GM19438 (cell line): ENCODE measurements at regions not wholly inside any gene's neighbourhood (a gene's known extent, or its start where the extent isn't known, plus 50 kb on each side); places are given as distances from the start of the nearest gene placed in this dataset.
A peak's percentile ranks its signal among the peaks of the same experiment; 100 is the strongest.

Experiments used
- ATAC-seq: cut with Tn5 transposase; IDR thresholded peaks from one replicate; pipeline ENCODE4 v1.9.1; 2021; ENCODE audit warnings: low read depth; ENCODE audit not compliant: unreplicated experiment

DNA sequence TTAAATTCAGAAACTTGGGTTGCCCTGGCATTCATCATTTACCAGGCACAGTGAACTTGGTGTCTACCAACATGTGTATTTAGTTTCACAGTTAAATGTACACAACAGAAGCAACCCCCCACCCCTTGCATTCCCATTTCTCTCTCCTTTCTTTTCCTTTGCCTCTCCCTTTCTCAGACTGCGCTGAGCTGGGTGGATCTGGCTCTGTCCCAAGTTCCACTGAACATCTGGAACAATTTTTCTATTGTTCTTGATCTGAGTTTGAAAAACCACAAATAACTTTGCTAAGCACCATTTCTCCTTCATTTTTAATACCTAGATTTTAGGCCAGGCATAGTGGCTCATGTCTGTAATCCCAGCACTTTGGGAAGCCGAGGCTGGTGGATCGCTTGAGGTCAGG lies 242.2 kb downstream of the ABHD5 start:
- no peak for ATAC-seq

DNA sequence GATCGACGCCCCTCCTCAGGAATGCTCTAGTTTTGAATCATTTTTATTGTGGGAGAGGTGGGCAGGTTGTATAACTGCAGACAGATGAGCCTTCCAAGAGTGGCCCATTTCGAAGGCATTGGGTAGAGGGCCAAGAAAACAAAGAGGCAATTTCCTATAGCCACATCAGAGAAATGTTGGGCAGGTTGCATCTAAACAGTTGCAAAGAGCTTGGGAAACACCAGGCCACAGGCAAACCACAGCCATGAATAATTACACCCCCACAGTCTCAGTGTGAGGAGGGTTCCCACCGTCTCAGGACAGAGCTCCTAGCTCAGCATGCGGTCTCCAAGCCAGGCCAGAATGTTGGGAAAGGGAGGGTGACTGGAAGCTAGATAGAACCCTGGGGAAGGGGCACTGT lies 257.3 kb downstream of the ABHD5 start:
- no peak for ATAC-seq

DNA sequence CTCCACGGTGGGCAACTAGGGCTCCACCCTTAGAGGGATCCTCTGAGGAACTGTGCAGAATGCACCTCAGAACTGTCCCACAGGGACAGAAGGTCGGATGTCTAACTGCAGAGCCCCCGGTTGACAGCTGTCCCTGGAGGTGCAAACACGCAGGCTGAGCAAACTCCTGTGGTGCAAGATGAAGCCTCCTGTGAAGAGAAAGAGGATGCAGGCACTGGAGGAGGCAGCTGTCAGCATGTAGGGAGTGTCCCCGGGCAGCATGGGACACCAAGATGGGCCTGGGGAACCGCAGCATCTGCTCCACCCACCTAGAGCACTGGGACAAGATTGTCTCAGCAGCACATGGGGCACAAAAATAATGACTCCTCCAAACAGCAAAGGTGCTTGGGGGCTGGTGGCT lies 258.9 kb downstream of the ABHD5 start:
- ATAC-seq: no peak

DNA sequence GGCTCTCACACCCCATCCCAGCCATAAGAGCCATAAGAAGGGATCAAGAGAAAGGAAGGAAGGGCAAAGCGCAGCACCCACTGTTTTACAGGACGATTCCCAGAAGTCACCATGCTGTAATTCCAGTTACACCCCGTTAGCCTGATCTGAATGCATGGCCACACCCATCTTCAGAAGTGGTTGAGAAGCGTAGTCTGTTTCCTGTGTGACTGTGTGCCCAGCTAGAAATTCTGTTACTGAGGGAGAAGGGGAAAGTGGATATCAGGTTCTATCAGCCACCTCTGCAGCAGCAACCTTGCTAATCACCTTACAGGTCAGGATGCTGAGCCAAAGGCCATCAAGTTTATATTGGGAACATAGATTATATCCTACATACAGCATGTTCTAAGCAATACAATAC lies 260.0 kb downstream of the ABHD5 start:
- no peak for ATAC-seq

DNA sequence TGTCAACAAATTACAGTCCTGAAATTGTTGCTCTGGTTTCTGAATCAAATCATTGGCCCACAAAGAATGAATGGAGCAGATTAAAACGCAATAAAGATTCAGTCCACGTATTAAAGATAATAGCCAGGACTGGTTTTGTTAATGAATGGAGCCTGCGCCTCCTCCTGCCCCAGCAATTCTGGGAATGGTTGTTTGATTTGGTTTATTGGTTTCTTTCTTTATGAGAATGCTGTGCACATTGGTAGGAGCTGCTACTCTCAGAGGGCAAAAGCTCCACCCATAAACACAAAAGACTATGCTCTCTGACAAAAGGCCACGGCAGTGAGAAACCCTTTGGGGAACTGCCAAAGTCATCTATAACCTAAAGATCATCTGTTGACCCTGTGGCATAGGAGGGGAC lies 261.1 kb downstream of the ABHD5 start:
- no peak for ATAC-seq

DNA sequence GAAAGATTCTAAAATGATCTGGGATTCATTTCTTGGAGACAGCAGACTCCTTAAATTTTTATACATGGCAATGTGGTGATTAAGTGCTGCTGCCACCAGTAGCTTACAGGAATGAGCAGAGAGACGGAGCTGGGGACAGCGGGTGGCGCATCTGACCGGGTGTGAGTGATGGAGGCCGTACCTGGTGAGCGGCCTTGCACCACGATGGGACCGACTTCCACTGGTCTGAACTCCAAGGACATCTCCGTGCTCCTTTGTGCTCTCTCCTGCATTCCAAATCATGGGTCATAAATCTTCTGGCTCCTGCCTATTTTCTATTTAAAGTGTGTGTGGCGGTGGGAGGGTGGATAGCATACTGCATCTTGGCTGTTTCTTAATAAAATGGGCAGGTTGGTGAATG lies 262.6 kb downstream of the ABHD5 start:
- no peak for ATAC-seq

DNA sequence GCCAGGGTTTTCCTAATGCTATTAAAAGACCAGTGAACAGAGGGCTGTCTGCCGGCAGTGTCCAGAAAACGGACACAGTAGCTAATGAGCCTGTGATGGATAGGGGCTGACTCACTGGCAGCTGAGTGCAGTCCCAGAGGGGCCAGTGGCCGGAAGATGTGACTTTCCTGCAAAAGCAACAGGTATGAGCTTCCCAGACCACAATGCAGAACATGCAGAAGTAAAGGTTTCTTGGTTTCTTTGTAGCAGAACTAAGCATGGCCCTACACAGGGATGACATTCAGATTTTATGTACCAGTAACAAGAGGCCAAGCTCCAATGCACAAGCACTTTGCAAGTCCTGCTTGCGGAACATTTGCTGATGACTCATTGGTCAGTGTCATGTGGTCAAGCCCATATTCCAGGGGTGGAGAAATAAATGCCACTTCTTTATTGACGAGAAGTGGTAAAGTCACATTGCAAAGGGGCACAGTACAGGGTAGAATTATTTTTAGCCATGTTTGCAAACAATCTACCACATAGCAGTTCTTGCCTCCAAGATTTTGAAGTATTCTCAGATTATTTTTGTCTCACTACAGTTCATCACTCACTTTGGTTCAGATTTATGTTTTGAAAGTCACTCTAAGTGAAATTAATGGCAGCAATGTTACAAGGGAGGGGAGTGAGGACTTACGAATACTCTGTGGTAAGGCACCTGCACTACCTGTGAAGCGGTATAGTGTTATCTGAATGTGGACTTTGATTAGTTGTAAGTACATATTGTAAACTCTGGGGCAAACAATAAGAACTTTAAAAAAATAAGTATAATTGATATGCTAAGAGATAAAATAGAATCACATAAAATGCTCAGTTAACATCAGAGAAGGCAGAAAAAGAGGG lies 263.3 kb downstream of the ABHD5 start:
- ATAC-seq: no peak

DNA sequence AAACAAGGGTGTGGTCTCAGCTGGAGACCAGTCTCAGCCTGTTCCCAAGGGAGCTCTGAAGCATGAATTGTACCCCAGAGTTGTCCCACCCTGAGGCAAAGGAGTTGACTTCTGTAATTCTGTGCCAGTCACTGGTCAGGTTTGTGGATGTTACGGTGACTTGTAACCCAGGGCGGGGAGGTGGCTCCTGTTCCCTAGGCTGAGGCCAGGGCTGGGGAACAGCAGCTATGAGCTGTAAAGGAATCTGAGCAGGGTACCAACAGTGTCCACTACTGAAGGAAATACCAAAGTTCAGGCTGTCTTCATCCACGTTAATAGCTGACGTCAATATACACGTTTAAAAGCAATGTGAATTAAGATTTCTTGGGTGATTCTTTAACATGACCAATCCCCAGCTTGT lies 266.2 kb downstream of the ABHD5 start:
- ATAC-seq: no peak

DNA sequence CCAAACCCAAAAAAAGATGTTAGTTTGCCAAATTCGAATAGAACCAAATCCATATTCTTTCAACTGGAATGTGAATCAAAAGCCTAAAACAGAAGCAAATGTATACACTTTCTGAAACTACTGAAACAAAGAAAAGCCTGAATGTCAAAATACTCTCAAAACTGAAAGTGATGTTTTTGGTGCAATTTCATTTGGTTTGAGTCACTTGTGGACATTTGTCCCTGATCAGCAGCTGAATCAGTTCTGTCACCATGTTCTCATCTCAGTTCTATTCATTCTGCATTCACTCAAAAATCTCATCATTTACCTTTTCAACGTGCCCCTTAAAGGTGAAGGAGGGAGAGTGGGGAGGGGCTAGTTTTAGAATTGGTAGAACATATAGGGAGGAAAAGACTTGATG lies 266.8 kb downstream of the ABHD5 start:
- ATAC-seq: peak; percentile 55

DNA sequence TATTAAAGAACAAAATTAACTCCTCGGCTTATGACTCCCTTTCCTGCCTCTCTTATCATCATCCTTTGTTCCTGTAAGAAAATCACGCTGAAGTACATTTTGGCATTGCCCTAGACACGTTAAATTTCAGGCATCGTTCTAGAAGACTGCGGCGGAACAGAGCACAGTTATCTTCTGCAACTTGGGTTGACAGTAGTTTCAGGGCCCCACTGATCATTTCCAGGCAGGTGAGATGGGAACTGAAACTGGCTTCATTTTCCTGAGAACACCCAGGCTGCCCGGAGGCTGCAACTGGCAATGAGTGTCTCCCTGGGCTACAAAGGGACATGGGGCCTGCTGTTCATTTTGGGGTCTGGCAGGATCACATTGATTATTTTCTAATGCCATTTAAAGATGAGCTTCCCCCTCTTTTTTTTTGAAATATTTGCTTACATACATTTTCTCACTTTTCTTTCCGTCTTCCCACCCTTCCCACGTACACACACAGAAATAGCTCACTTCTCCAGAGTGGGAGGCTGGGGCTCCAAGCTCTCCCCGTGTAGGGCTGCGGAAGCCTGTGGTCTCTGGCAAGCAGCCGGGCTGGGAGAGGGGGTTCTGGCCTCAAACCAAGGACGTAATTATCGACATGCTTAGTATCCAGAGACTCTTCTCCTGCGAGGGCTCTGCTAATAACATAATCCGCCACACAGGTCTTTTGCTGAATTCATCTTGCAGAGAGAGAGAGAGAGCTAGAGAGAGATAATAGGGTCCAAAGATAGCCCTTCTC lies 267.4 kb downstream of the ABHD5 start:
- no peak for ATAC-seq

DNA sequence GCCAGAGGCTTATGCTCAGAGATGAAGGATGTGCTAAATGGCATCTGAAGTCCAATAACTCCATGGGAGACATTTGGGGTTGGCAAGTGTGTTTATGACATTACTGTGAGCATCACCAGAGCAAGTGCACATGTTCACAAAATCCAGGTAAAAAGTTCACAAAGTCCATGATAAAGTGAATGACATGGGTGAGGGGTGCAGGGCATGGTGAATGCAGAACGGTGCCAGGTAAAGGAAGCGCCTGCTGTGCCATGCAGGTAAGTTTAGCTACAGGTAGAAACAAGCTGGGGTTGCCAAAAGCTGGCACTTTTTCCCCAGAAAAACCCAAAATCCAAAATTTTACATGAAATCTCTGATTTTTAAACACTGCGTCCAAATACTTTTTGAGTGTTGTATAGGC lies 268.2 kb downstream of the ABHD5 start:
- no peak for ATAC-seq

DNA sequence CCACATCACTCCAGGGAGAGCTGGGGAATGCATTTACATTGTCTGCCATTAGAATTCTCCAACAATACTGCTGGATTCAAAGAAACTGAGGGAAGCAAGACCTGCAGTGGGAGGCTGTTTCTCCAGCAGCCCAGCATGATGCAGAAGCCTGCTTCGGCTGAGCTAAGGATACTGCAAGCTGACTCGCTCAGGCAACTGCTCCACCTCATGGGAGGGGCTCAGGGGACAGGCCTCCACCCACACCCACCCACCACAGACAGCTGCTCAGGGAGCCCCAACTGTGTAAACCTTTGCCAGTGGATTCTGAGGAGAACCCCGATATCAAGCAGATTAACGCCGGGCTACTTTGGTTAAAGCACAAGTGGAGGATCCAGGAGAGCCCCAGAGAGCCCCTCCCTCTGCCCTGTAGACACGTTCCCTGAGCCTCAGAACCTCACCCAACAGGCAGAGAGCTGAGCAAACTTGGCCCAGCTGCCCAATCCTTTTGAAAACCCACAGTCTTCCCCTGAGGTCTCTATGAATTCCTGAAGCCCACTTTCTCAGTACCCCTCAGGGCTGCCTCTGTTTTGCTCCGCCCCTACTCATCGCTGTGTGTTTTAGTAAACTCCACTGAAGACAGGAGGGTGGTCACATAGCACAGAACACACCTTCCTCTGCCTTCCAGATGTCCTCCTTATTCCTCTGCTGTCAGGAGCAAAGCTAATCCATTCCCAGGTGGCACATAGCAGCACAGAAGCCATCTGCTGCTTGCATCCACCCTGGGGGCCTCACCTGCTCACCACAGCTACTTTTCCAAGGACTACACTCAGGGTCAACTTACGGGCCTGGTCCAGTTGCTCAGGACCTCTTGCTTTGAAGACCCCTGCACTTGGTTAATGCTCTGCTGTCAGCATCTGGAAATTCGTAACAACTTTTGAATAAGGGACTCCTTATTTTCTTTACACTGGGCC lies 269.0 kb downstream of the ABHD5 start:
- no peak for ATAC-seq

DNA sequence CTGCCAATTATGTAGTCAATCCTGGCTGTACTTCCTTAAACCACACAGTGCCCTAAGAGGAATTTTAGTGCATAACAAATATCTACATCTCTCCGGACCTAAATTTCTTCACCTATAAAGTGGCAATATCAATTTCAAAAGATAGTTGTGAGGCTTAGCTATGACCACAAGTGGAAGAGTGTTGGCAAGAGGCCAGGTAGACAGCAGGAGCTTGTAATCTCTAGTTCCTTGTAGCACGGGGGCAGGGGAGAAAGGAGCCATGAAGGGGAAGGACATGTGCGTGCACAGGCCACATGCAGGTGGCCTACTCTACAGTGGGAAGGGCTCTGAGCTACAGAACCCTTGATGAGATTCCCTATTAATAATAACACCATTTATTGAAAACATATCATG lies 269.7 kb downstream of the ABHD5 start:
- ATAC-seq: no peak

DNA sequence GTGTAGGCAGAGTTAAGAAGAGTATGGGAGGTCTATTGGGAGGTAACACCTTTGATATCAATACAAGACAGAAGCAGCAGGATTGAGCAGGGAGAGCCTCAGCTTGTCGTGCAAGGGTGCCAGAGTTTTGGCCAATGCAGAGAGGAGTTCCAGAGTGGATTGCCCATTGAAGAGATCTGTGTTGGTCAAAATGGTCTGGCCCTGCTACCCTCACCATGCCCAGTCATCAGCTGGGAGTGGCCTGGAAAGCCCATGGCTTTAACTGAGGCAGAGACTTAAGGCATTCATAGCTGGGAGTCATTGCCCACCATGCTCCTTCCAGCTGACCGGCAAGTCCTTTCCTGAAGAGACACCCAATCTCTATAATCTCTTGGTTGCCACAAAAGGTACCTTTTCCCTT lies 271.3 kb downstream of the ABHD5 start:
- no peak for ATAC-seq

DNA sequence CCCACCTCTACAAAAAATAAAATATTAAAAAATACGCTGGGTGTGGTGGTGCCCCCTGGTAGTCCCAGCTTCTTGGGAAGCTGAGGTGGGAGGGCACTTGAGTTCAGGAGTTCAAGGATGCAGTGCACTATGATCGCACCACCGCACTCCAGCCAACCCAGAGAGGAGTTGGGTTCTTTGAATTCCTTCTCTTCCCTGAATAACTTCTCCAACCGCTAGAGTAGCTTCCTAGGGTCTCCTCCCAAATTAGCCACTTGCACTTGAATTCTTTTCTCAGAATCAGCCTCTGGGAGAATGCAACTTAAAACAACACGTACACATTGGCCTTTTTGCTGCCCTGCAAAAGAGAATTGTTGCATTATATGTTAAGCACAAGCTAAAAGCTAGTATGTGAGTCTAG lies 272.5 kb downstream of the ABHD5 start:
- no peak for ATAC-seq

DNA sequence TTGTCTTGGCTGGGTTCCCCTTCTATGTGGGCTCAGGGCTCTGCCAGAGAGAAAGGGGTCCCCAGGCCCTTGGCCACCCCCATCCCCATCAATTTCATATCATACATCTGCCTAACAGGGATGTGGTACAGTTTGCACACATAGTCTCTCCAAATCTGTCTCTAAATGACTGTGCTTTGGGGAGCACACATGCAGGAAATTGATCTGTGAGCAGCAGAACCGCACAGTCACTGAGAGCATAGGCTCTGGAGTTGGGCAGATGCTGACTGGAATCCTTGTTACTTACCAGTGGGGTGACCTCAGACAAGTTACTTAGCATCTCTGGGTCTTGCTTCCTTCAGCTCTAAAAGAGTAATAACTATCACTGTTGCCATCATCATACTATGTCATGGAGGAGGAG lies 273.9 kb downstream of the ABHD5 start:
- no peak for ATAC-seq

DNA sequence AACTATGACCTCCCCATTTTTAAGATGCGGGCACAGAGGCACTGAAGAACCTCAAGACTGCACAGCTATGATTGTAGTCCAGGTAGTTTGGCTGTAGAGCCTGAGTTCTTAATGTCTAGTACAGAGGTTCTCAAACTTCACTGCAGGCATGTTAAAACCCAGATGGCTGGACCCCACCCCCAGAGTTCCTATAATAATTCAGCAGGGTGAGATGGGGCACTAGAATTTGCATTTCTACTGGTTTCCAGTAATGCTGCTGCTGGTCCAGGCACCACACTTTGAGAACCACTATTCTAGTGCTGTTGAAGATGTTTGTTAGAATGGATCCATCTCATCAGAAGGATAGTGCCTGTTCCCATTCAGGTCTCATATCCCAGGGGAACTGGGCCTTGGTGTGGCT lies 274.9 kb downstream of the ABHD5 start:
- no peak for ATAC-seq

DNA sequence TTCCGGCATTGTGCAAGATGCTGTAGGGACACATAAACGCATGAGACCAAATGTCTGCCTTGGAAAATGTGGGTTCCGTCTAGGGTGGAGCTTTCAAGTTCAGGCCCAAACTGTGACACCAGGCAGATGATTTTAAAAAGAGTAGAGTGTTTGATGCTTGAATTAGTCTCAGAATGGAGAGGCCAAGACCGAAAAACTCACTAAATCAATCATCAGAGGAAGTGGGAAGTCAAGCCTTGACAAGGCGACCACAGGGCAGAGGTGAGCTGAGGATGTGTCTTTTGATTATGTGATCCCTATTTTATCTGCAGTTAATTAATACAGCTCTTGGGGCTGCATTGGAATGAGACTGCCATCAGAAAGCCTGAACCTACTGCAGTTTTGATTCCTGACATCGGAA lies 275.4 kb downstream of the ABHD5 start:
- ATAC-seq: no peak

DNA sequence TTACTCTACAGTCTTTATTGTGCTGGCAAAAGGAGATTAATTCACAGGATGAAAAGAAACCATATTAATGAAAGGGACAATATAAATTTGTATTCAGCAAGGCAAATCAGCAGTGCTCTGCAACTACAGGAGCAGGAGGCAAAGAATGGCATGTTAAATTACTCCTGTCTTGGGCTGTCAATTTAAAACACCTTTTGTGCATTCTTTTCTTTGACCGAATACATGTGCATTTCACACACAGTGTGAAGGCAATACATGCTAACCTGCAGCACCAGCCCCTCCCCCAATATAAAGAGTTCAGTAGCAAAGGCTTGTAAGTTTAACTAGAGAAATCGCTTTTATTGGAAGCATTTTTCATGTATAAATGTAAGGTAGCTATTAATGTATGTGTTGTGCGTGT lies 275.2 kb upstream of the TOPAZ1 start:
- ATAC-seq: no peak

DNA sequence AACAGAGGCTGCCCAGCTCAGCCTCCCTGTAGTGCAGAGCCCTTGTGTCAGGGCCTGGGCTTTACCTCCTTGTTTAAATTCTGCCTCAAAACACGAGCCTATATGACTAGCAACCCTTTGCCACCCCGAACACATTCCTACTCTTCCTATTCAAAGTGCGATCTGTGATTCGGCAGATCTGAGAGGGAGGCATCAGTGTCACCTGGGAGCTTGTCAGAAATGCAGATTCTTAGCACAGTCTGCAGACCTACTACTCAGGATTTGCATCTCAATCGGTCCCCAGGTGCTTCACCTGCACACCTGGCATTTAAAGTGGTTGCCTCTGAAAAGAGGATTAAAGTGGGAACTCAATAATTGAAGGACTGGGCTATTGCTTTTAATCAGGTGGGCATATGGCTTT lies 273.2 kb upstream of the TOPAZ1 start:
- no peak for ATAC-seq

DNA sequence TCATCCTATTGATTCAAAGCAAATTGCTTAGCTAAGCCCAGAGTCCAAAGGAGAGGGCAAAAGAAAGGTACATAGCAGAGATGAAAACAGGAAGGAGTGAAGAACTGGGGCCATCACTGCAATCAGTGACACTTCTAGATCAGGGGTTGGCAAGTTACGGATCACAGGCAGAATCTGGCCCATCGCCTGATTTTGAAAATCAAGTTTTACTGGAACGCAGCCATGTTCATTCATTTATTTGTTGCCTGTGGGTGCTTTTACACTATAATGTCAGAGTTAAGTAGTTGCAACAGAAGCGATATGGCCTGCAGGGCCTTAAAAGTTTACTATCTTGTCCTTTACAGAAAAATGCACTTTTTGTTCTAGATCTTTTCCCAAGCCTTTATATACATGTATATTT lies 271.7 kb upstream of the TOPAZ1 start:
- ATAC-seq: no peak
